Nephron (organoid): ENCODE measurements at regions not wholly inside any gene's neighbourhood (a gene's known extent, or its start where the extent isn't known, plus 50 kb on each side); places are given as distances from the start of the nearest gene placed in this dataset.

Experiments used
- H3K27ac Mint-ChIP-seq, 3 experiments: 2 replicates each; pipeline ENCODE4 v1.8.0; 2020; ENCODE audit warnings: mixed read lengths in 3 of 3, mild to moderate bottlenecking in 2 of 3, moderate library complexity in 1 of 3
- H3K27me3 Mint-ChIP-seq: 2 replicates; pipeline ENCODE4 v1.8.0; 2021; ENCODE audit warnings: low read depth, mild to moderate bottlenecking, moderate library complexity, mixed read lengths
- H3K36me3 Mint-ChIP-seq: 2 replicates; pipeline ENCODE4 v1.8.0; 2020; ENCODE audit warnings: low read depth, mixed read lengths
- H3K4me1 Mint-ChIP-seq: 2 replicates; pipeline ENCODE4 v1.8.0; 2020; ENCODE audit warnings: mixed read lengths
- H3K4me3 Mint-ChIP-seq, 3 experiments: 2 replicates each; pipeline ENCODE4 v1.8.0; 2020; ENCODE audit warnings: mild to moderate bottlenecking in 3 of 3, mixed read lengths in 3 of 3, moderate library complexity in 2 of 3
- H3K9me3 Mint-ChIP-seq: 2 replicates; pipeline ENCODE4 v1.8.0; 2020; ENCODE audit warnings: mixed read lengths
- TF ChIP-seq, protein P1 (sequence below), 3 experiments: fragments of 200-600 bp; sonication (generic); IDR thresholded peaks; one replicate each; pipeline ENCODE4 v1.5.0; 2021; ENCODE audit warnings: antibody characterized with exemption in 3 of 3; ENCODE audit not compliant: unreplicated experiment in 3 of 3

DNA sequence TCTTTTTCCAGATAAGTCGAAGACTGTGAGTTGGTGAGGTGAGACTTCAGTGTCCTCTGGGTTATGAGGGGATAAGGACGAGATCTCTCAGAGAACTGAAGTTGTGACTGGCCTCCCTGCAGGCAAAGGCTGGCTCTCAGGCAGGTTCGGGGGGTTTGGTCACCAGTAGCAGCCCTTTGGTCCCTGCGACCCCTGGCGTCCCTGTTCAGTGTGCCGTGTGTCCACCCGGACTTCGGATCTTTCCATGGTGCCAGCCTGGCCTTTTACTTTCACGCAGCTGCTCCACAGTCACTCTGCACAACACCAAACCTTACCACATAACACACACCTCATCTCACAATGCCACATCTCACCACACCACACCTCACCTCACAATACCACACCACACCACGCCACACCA is 131.9 kb downstream of the ERMARD start:
- Mint-ChIP-seq H3K36me3 (no peaks in the 10 kb centered on the region), H3K4me1 (no peaks in the 10 kb centered on the region), H3K27ac (no peak overlapping the region), H3K27me3 (peaks cover 38% of the 10 kb centered on the region), H3K9me3 (no peaks in the 10 kb centered on the region), H3K4me3 (no peak overlapping the region)
- TF ChIP-seq, protein P1, sequence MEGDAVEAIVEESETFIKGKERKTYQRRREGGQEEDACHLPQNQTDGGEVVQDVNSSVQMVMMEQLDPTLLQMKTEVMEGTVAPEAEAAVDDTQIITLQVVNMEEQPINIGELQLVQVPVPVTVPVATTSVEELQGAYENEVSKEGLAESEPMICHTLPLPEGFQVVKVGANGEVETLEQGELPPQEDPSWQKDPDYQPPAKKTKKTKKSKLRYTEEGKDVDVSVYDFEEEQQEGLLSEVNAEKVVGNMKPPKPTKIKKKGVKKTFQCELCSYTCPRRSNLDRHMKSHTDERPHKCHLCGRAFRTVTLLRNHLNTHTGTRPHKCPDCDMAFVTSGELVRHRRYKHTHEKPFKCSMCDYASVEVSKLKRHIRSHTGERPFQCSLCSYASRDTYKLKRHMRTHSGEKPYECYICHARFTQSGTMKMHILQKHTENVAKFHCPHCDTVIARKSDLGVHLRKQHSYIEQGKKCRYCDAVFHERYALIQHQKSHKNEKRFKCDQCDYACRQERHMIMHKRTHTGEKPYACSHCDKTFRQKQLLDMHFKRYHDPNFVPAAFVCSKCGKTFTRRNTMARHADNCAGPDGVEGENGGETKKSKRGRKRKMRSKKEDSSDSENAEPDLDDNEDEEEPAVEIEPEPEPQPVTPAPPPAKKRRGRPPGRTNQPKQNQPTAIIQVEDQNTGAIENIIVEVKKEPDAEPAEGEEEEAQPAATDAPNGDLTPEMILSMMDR (IDR thresholded peaks at IDR 0.05; ENCODE audit: unreplicated experiment in 3 of 3) = no peak

DNA sequence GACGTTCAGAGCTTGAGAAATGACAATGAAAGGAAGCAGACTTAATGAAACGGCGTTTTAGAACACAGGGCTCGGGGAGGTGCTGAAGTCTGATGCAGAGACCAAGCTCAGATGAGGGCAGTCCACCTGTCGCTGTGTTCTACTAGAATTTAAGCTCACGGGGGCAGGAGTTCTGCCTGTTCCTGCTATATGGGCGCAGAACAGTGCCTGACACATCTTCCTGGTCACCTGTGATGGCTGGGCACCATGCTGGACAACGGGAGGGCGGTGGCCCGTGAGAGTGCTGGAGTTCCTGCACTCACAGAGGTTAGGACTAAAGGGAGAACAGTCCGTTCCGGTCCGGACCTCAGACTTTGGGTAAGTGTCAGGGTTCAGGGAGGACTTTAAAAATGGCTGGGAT is 130.6 kb downstream of the ERMARD start:
- no peak overlapping the region for H3K27ac Mint-ChIP-seq
- TF ChIP-seq, protein P1 (IDR thresholded peaks at IDR 0.05; ENCODE audit: unreplicated experiment in 3 of 3) = no peak
- H3K4me1 Mint-ChIP-seq = no peaks in the 10 kb centered on the region
- peaks cover 32% of the 10 kb centered on the region for H3K27me3 Mint-ChIP-seq
- no peaks in the 10 kb centered on the region for H3K36me3 Mint-ChIP-seq
- no peaks in the 10 kb centered on the region for H3K9me3 Mint-ChIP-seq
- H3K4me3 Mint-ChIP-seq = no peak overlapping the region

DNA sequence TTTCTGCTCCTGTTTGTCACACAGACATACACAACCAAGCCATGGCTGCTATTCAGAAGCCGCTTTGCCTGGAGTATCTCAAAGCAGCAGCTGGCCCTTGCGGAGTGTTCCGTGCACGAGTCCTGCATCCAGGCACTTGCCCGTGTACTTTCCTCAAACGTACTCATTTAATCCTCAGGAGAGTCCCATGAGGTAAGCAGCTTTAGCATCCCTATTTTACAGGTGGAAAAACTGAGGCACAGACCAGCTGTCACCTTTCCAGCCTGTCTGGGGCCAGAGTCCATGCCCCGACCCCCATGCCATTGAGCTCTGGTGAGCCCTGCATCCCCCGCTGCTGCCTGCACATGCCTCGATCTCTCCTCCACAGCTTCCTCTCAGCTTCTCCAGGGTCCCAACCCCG is 130.0 kb downstream of the ERMARD start:
- no peak overlapping the region for H3K27ac Mint-ChIP-seq
- H3K36me3 Mint-ChIP-seq = no peaks in the 10 kb centered on the region
- H3K27me3 Mint-ChIP-seq = peaks cover 32% of the 10 kb centered on the region
- no peaks in the 10 kb centered on the region for H3K4me1 Mint-ChIP-seq
- no peak overlapping the region for H3K4me3 Mint-ChIP-seq
- H3K9me3 Mint-ChIP-seq = peaks cover 2% of the 10 kb centered on the region
- TF ChIP-seq, protein P1 (IDR thresholded peaks at IDR 0.05; ENCODE audit: unreplicated experiment in 3 of 3) = no peak

GRCh38 chr6:169880516-169880915 is 129.1 kb downstream of the ERMARD start:
- H3K27ac Mint-ChIP-seq = no peak overlapping the region
- H3K4me3 Mint-ChIP-seq = no peak overlapping the region
- TF ChIP-seq, protein P1 (IDR thresholded peaks at IDR 0.05; ENCODE audit: unreplicated experiment in 3 of 3) = no peak
- H3K36me3 Mint-ChIP-seq = no peaks in the 10 kb centered on the region
- H3K9me3 Mint-ChIP-seq = peaks cover 10% of the 10 kb centered on the region
- no peaks in the 10 kb centered on the region for H3K4me1 Mint-ChIP-seq
- peaks cover 32% of the 10 kb centered on the region for H3K27me3 Mint-ChIP-seq

- TF ChIP-seq, protein P1 (IDR thresholded peaks at IDR 0.05; ENCODE audit: unreplicated experiment in 3 of 3) = no peak
These were observed 117.9 kb downstream of the ERMARD start for GRCh38 chr6:169869301-169869700.

DNA sequence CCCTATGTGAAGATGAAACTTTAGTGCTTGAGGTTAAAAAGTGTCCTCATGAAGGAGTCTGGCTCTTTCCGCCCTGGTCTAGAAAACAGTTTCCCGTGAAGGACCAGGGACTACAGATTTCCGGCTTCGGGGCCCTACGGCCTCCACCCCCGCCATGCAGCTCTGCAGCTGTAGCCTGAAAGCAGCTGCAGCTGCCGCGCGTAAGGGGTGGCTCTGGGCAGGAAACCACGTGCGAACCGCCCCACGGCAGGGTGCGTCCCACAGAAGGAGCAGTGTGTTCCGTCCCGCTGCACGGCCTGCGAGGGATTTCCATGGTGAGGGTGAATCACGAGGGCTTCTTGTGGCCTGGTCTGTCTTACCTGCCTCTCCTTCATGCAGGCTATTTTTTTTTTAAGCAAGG is 117.0 kb downstream of the ERMARD start:
- H3K4me1 Mint-ChIP-seq = peaks cover 5% of the 10 kb centered on the region
- TF ChIP-seq, protein P1 (IDR thresholded peaks at IDR 0.05; ENCODE audit: unreplicated experiment in 3 of 3) = no peak
- no peak overlapping the region for H3K4me3 Mint-ChIP-seq
- no peaks in the 10 kb centered on the region for H3K27me3 Mint-ChIP-seq
- H3K36me3 Mint-ChIP-seq = no peaks in the 10 kb centered on the region
- H3K27ac Mint-ChIP-seq = no peak overlapping the region
- H3K9me3 Mint-ChIP-seq = peaks cover 6% of the 10 kb centered on the region

More at GRCh38 chr6:169869301-169869700, 117.9 kb downstream of the ERMARD start:
- H3K4me3 Mint-ChIP-seq = no peak overlapping the region
- no peaks in the 10 kb centered on the region for H3K36me3 Mint-ChIP-seq
- H3K27ac Mint-ChIP-seq = no peak overlapping the region
- H3K4me1 Mint-ChIP-seq = no peaks in the 10 kb centered on the region
- peaks cover 6% of the 10 kb centered on the region for H3K9me3 Mint-ChIP-seq
- no peaks in the 10 kb centered on the region for H3K27me3 Mint-ChIP-seq
